ENCODE measurements at regions not wholly inside any gene's neighbourhood (a gene's known extent, or its start where the extent isn't known, plus 50 kb on each side); places are given as distances from the start of the nearest gene placed in this dataset.

- H3K18ac ChIP-seq (ENCODE audit: low read depth in 1 of 2, low read length in 2 of 2) = no peak overlapping the region
- H2BK5ac ChIP-seq (ENCODE audit: low read depth, low read length, poor library complexity, severe bottlenecking) = no peak overlapping the region
- H2BK120ac ChIP-seq (ENCODE audit: low read depth, low read length) = no peak overlapping the region
Observed at GRCh38 chr7:32253299-32253698, 183.1 kb upstream of the PDE1C start.

DNA sequence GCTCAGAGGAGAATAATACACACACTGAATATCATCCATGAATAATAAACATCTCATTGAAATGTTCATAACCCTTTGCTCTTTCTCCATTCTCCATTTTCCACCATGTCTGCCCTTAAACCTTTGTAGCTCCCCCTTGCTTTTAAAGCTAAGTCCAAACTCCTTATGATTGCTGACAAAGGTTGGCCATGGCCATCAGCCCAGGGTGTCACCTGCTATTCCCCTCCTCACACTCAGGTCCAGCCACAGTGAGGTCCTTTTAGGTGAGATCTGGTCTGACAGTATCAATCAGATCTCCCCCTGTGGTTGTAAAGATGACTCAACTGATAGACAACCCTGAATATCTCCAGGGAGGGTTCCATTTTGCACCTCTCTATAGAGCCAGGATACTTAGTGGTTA, 181.5 kb upstream of the PDE1C start:
- DNase-seq = no peak
- Histone ChIP-seq H2BK15ac (ENCODE audit: low read depth, poor library complexity, severe bottlenecking) (no peak overlapping the region), H2BK12ac (ENCODE audit: low read length in 2 of 2) (no peak overlapping the region), H4K91ac (ENCODE audit: low read length) (no peak overlapping the region), H3K14ac (ENCODE audit: low read length in 2 of 2) (peak overlapping the region in 1 of 2 experiments; percentile 44), H3K4me2 (ENCODE audit: low read length, poor library complexity, severe bottlenecking) (no peak overlapping the region), H3K9me3 (ENCODE audit: control insufficient read depth, low read length) (no peaks in the 10 kb centered on the region), H3K18ac (ENCODE audit: low read depth in 1 of 2, low read length in 2 of 2) (no peak overlapping the region), H3K4me1 (ENCODE audit: control insufficient read depth, insufficient read depth, low read depth, low read length) (no peaks in the 10 kb centered on the region), H2AK5ac (ENCODE audit: low read length, severe bottlenecking) (no peak overlapping the region), H3K36me3 (ENCODE audit: control insufficient read depth in 1 of 2, insufficient read depth in 2 of 2, low read depth in 1 of 2, low read length in 2 of 2) (no peaks in the 10 kb centered on the region), H3K27me3 (ENCODE audit: control insufficient read depth in 1 of 2, insufficient read depth in 1 of 2, low read length in 2 of 2) (peaks cover 5 to 14% of the 10 kb centered on the region in 2 experiments), H3K79me1 (replicated peaks; ENCODE audit: low read length, poor library complexity, severe bottlenecking) (no peaks in the 10 kb centered on the region), H2AFZ (ENCODE audit: low read depth, low read length) (no peak overlapping the region), H3K23ac (ENCODE audit: low read length in 2 of 2) (no peak overlapping the region), H2BK120ac (ENCODE audit: low read depth, low read length) (no peak overlapping the region), H3K4me3 (ENCODE audit: insufficient read depth in 1 of 2, low read depth in 1 of 2, low read length in 2 of 2) (no peak overlapping the region), H3K4ac (ENCODE audit: low read depth in 1 of 2, low read length in 2 of 2) (no peak overlapping the region), H3K9ac (ENCODE audit: low read length) (no peak overlapping the region), H3K27ac (ENCODE audit: low read length, poor library complexity, severe bottlenecking) (no peak overlapping the region), H4K8ac (ENCODE audit: low read length) (no peak overlapping the region), H2BK5ac (ENCODE audit: low read depth, low read length, poor library complexity, severe bottlenecking) (no peak overlapping the region)

More at GRCh38 chr7:32253299-32253698, 183.1 kb upstream of the PDE1C start:
- no peak overlapping the region for H3K9ac ChIP-seq (ENCODE audit: low read length)
- no peaks in the 10 kb centered on the region for H3K36me3 ChIP-seq (ENCODE audit: control insufficient read depth in 1 of 2, insufficient read depth in 2 of 2, low read depth in 1 of 2, low read length in 2 of 2)
- no peak overlapping the region for H2AFZ ChIP-seq (ENCODE audit: low read depth, low read length)
- 92% methylated on average over 3 of the region's 3 CpGs for WGBS
- H3K4ac ChIP-seq (ENCODE audit: low read depth in 1 of 2, low read length in 2 of 2) = no peak overlapping the region
- no peak overlapping the region for H3K14ac ChIP-seq (ENCODE audit: low read length in 2 of 2)
- no peak overlapping the region for H4K8ac ChIP-seq (ENCODE audit: low read length)
- H3K23ac ChIP-seq (ENCODE audit: low read length in 2 of 2) = no peak overlapping the region
- H3K4me1 ChIP-seq (ENCODE audit: control insufficient read depth, insufficient read depth, low read depth, low read length) = no peaks in the 10 kb centered on the region
- no peak overlapping the region for H2BK12ac ChIP-seq (ENCODE audit: low read length in 2 of 2)
- peaks cover 5 to 14% of the 10 kb centered on the region in 2 experiments for H3K27me3 ChIP-seq (ENCODE audit: control insufficient read depth in 1 of 2, insufficient read depth in 1 of 2, low read length in 2 of 2)
- H4K91ac ChIP-seq (ENCODE audit: low read length) = no peak overlapping the region
- no peak overlapping the region for H2AK5ac ChIP-seq (ENCODE audit: low read length, severe bottlenecking)
- no peak overlapping the region for H2BK15ac ChIP-seq (ENCODE audit: low read depth, poor library complexity, severe bottlenecking)
- H3K4me3 ChIP-seq (ENCODE audit: insufficient read depth in 1 of 2, low read depth in 1 of 2, low read length in 2 of 2) = no peak overlapping the region
- no peaks in the 10 kb centered on the region for H3K79me1 ChIP-seq (replicated peaks; ENCODE audit: low read length, poor library complexity, severe bottlenecking)
- DNase-seq = no peak
- no peaks in the 10 kb centered on the region for H3K9me3 ChIP-seq (ENCODE audit: control insufficient read depth, low read length)
- H3K4me2 ChIP-seq (ENCODE audit: low read length, poor library complexity, severe bottlenecking) = no peak overlapping the region
- H3K27ac ChIP-seq (ENCODE audit: low read length, poor library complexity, severe bottlenecking) = no peak overlapping the region

- H2BK120ac ChIP-seq (ENCODE audit: low read depth, low read length) = no peak overlapping the region
- H3K9me3 ChIP-seq (ENCODE audit: control insufficient read depth, low read length) = no peaks in the 10 kb centered on the region
- H3K27me3 ChIP-seq (ENCODE audit: control insufficient read depth in 1 of 2, insufficient read depth in 1 of 2, low read length in 2 of 2) = peaks cover 1 to 14% of the 10 kb centered on the region in 2 experiments
- H2BK15ac ChIP-seq (ENCODE audit: low read depth, poor library complexity, severe bottlenecking) = no peak overlapping the region
- no peak overlapping the region for H4K91ac ChIP-seq (ENCODE audit: low read length)
- H3K23ac ChIP-seq (ENCODE audit: low read length in 2 of 2) = no peak overlapping the region
- no peak overlapping the region for H2BK12ac ChIP-seq (ENCODE audit: low read length in 2 of 2)
- H3K36me3 ChIP-seq (ENCODE audit: control insufficient read depth in 1 of 2, insufficient read depth in 2 of 2, low read depth in 1 of 2, low read length in 2 of 2) = no peaks in the 10 kb centered on the region
- no peak overlapping the region for H2BK5ac ChIP-seq (ENCODE audit: low read depth, low read length, poor library complexity, severe bottlenecking)
- H3K18ac ChIP-seq (ENCODE audit: low read depth in 1 of 2, low read length in 2 of 2) = no peak overlapping the region
- H2AK5ac ChIP-seq (ENCODE audit: low read length, severe bottlenecking) = no peak overlapping the region
- no peak overlapping the region for H3K9ac ChIP-seq (ENCODE audit: low read length)
- no peaks in the 10 kb centered on the region for H3K79me1 ChIP-seq (replicated peaks; ENCODE audit: low read length, poor library complexity, severe bottlenecking)
- DNase-seq = no peak
- no peak overlapping the region for H4K8ac ChIP-seq (ENCODE audit: low read length)
- no peak overlapping the region for H3K4me3 ChIP-seq (ENCODE audit: insufficient read depth in 1 of 2, low read depth in 1 of 2, low read length in 2 of 2)
- no peaks in the 10 kb centered on the region for H3K4me1 ChIP-seq (ENCODE audit: control insufficient read depth, insufficient read depth, low read depth, low read length)
- H3K4ac ChIP-seq (ENCODE audit: low read depth in 1 of 2, low read length in 2 of 2) = no peak overlapping the region
- no peak overlapping the region for H3K27ac ChIP-seq (ENCODE audit: low read length, poor library complexity, severe bottlenecking)
- no peak overlapping the region for H3K4me2 ChIP-seq (ENCODE audit: low read length, poor library complexity, severe bottlenecking)
- no peak overlapping the region for H3K14ac ChIP-seq (ENCODE audit: low read length in 2 of 2)
- 90% methylated on average over 18 of the region's 18 CpGs for WGBS
- no peak overlapping the region for H2AFZ ChIP-seq (ENCODE audit: low read depth, low read length)
Observed at GRCh38 chr7:32250471-32251260, 180.5 kb upstream of the PDE1C start.

DNA sequence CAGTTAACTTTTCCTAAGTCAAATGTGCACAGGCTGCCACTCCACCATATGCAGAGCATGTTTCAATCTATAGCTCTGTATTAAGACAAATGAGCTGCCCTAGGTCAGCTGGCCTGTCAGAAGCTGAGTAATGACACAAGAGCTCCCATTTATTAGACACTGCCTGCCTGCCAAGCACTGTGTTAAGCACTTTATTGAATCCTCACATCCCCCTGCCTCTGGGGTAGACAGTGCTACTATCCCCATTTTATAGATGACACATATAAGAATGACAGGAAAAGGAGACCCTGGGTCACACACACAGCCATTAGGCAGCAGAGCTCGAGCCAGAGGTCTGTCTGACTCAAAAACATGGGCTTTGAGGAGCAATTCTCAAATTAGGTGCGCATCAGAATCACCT, 179.8 kb upstream of the PDE1C start:
- no peak for DNase-seq
- Histone ChIP-seq H3K27ac (ENCODE audit: low read length, poor library complexity, severe bottlenecking) (no peak overlapping the region), H2BK12ac (ENCODE audit: low read length in 2 of 2) (no peak overlapping the region), H3K27me3 (ENCODE audit: control insufficient read depth in 1 of 2, insufficient read depth in 1 of 2, low read length in 2 of 2) (peaks cover 0 to 19% of the 10 kb centered on the region in 2 experiments), H3K23ac (ENCODE audit: low read length in 2 of 2) (no peak overlapping the region), H3K79me1 (replicated peaks; ENCODE audit: low read length, poor library complexity, severe bottlenecking) (no peaks in the 10 kb centered on the region), H3K36me3 (ENCODE audit: control insufficient read depth in 1 of 2, insufficient read depth in 2 of 2, low read depth in 1 of 2, low read length in 2 of 2) (no peaks in the 10 kb centered on the region), H3K14ac (ENCODE audit: low read length in 2 of 2) (no peak overlapping the region), H3K4ac (ENCODE audit: low read depth in 1 of 2, low read length in 2 of 2) (no peak overlapping the region), H2BK120ac (ENCODE audit: low read depth, low read length) (no peak overlapping the region), H3K4me2 (ENCODE audit: low read length, poor library complexity, severe bottlenecking) (no peak overlapping the region), H2AK5ac (ENCODE audit: low read length, severe bottlenecking) (no peak overlapping the region), H3K9me3 (ENCODE audit: control insufficient read depth, low read length) (no peaks in the 10 kb centered on the region), H3K9ac (ENCODE audit: low read length) (no peak overlapping the region), H3K4me3 (ENCODE audit: insufficient read depth in 1 of 2, low read depth in 1 of 2, low read length in 2 of 2) (no peak overlapping the region), H2BK5ac (ENCODE audit: low read depth, low read length, poor library complexity, severe bottlenecking) (no peak overlapping the region), H4K8ac (ENCODE audit: low read length) (no peak overlapping the region), H4K91ac (ENCODE audit: low read length) (no peak overlapping the region), H3K18ac (ENCODE audit: low read depth in 1 of 2, low read length in 2 of 2) (no peak overlapping the region), H2AFZ (ENCODE audit: low read depth, low read length) (no peak overlapping the region), H2BK15ac (ENCODE audit: low read depth, poor library complexity, severe bottlenecking) (no peak overlapping the region), H3K4me1 (ENCODE audit: control insufficient read depth, insufficient read depth, low read depth, low read length) (no peaks in the 10 kb centered on the region)
- 45% methylated on average over 2 of the region's 2 CpGs for WGBS
